DMS53 (cell line): ENCODE measurements at regions not wholly inside any gene's neighbourhood (a gene's known extent, or its start where the extent isn't known, plus 50 kb on each side); places are given as distances from the start of the nearest gene placed in this dataset.
"Not testable (repeated sequence)": the region's sequence is repeated elsewhere in the genome, so short reads cannot be mapped to it uniquely, and the experiment has no call there.

Experiments
- DNase-seq: peaks from one replicate; lab custom pipeline; 2025; lab: John Stamatoyannopoulos, UW

DNA sequence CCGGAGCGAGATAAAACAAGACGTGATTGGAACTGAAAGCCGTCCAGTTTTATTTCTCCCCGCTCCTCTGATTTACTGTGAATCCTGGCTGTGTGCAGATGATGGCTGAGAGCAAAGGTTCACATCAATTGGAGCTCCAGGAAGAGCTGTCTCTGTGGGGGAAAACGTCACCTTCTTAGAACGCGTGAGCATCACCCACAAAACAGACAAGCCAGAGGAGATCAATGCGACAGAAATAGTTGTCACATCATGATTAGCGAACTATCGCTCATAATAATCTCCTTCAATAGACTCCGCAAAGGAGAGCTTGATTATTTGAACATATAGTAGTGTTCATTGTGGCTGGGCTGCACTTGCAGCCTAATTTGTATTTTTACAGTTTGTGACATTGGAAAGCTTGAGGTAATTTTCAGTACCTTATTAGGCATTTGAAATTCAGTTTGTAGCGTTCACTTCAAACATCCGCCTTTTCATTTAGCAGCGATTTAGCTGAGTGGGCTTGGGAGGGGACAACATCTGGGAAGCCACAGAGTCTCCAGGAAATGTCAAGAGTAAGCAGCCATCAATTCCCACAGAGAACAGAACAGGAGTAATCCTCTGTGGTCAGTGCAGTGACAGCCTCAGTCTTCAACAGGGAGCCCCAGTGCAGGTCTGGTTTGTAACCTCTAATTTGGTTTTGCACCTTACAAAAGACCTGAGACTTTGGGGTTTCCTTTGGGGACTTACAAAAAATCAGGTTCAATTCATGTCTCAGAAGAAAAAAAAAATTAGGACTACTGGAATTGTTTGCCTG is 276.8 kb upstream of the PFKP start:
- no peak for DNase-seq

DNA sequence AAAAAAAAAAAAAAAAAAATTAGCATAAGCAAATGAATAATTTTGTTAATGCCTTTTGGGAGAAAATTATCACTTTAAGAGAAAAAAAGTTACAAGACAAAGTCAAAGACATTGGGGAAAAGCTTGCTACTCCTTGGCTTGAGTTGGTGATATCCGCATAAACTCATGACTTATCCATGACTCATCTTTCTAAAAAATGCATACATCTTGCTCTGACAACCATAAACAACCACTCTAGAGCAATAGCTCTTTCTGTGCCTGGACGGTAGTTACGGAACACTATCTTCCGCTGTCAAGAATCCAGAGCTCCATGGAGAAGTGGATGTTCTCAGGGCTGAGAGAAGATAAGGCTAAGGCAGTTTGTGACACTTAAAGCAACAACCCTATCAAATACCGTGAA is 281.1 kb upstream of the PFKP start:
- DNase-seq: no peak

DNA sequence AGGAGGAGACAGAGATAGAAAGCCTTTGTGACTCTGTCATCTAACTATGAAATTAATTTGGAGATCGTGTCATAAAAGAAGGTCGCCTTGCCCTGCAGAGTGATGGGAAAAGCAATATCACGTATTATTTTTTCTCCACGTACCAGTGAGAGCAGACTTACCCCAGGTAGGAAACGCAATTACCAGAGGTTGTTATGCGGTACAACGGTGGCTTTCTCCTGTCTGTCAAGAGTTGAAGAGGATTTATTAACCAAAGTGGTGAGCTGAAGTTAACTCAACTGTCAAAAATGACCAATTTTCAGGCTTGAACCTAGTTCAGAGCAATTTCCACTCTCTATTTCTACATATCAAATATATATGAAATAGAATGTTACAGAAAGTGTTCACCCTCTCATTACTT is 282.6 kb upstream of the PFKP start:
- DNase-seq: no peak

DNA sequence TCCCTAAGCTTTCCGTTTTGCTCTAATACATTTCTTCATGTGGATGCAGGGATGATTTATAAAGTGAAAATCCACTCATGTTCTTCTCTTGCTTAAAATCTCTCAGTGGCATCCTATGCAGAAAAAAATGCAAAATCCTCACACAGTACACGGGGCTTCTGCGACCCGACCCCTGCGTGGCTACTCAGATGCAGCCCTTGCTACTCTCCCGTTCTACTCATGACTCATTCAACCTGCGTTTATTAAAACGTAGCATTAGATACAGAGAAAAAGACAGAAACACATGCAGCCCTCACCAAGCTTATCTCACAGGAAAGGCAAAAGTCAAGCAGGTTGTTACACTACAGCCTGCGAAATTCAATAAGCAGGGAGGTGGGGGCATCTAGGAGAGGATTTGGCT is 284.4 kb upstream of the PFKP start:
- DNase-seq: no peak

DNA sequence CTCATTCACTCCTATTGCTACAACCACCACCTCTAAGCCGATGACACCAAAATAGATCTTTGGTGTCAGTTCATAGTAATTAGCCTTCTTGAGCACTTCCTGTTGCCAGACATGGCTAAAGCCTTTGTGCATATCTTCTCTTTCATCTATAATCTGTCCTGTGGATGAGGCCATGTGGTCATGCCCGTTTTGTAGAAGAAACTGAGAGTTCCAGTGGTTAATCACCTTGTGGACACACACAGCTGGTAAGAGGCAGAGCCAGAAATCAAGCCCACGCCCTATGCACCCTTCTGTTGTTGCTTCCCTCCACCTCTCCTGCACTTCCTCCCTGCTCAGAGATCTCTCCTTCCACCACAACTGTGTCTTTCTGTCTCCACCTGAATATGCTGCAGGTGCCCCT is 285.1 kb upstream of the PFKP start:
- DNase-seq: no peak

DNA sequence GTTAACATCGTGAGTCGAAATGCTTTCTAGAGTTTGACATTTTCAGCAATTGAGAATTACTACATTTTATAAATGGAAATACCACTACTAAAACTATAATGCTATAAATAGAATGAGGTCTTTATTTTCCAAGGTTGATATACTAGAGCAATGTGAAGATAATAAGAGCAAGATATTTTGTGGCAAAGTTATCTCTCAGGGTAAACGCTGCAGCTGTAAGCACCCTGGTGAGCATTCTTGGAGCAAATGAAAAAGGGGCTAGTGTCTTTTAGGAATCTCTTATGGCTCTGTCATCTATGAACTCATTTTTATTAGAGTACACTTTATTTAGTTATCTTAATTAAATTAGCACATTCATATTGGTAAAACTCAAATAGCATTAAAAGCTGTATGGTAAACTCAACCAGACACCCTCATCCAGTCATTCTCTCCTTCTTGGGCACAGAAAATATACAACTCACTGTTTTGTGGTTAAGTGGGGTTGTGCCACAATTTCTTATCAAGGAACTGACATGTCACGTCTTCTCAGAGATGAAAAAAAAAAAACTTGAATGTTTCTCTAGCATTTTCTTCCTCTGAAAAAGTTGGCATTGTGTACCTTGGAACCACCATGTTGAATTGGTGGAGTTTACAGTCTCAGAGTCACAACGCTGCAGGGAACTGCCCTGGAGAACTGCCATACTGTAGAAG is 289.5 kb upstream of the PFKP start:
- DNase-seq: no peak

DNA sequence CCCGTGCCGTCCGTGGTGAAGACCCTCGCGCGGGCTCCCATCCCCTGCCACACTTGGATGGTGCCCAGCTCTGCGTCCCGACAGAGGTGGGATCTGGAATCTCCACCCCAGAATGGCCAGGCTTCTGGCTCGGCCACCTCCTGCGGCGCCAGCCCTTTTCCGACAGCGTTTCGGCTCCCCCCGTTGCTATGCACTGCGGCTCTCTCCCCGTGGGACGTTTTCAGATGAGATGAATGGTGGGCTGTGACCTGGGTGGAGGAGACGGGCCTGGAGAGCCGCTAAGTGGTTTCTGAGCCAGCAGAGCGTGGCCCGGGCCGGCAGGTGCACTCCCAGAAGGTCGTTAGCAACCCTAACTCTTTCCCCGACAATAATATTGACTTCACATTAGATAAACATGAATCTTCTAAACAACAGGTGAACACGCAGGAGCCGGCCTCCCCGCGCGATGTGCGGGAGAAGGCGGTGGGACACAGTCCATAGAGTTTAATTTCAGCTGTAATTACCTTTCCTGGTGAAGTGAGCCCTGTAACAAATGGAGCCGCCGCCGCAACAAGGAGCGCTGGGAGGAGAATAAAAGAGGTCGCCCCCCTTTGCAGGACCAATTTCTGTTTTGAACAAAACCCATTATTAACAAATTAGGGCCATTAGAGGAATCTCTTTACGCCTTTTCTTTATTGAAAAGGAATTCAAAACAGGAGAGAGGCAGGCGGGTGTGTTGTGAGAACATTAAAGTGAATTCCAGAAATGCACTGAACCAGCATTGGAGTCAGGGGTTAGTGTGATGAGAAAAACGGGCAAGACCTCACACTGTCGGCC is 294.3 kb upstream of the PFKP start:
- peak; percentile 34 for DNase-seq

DNA sequence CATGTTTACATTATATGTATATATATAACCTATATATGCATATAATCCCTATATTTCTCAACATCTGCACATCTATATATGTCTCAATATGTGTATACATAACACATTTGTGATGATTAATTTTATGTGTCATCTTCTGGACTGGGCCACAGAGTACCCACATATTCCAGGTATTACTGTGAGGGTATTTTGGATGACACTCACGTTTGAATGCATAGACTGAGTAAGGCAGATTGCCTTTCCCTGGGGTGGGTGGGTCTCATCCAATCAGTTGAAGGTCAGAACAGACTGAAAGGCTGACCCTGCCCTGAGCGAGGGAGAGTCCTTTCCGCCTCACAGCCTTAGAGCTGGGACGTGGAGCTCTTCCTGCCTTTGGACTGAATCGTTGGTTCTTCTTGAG is 295.2 kb upstream of the PFKP start:
- DNase-seq: no peak

DNA sequence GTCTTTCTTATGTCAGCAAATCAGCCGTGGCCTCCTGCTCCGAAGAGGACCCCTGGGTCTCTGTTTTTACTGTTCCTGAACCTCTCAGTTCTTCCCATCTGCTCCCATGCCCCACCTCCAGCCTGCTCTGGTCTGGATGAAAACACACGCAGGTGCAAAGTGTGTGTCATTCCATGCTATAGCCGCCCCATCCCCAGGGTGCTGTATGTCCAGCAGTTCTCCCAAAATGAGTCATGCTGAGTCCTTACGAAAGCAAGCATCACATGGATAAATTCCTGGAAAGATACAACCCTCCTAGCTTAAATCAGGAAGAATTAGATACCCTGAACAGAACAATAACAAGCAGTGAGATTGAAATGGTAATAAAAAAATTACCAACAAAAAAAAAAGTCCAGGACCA is 300.1 kb upstream of the PFKP start:
- DNase-seq: not testable (repeated sequence)

DNA sequence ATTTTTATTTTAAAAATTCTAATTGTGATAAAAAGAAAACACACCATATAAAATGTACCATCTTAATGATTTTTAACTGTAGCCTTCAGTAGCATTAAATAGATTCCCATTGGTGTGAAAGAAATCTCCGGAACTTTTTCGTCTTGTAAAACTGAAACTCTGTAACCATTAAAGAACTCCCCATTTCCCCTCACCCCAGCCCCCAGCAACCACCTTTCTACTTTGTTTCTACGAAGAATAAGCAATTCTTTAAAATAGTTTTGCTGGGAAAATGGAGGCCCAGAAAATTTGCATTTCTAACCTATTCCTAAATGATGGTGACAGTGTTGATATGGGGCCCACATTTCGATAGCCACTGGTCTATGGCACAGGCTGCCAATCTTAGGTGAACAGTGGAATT is 305.4 kb upstream of the PFKP start:
- no peak for DNase-seq

DNA sequence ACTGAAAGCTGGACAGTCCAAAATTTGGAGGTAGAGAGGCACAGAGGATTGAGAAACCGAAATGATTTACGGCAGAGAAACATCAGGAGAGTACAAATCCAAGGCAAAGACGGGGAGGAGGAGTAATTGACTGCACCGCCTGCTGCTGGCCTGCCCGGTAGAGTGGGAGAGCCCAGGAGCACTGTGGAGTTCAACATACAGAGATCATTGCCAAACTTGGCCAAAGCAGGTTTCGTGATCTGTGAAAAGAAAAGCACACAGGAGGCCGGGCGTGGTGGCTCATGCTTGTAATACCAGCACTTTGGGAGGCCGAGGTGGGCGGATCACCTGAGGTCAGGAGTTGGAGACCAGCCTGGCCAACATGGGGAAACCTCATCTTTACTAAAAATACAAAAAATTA is 306.0 kb upstream of the PFKP start:
- DNase-seq: no peak

DNA sequence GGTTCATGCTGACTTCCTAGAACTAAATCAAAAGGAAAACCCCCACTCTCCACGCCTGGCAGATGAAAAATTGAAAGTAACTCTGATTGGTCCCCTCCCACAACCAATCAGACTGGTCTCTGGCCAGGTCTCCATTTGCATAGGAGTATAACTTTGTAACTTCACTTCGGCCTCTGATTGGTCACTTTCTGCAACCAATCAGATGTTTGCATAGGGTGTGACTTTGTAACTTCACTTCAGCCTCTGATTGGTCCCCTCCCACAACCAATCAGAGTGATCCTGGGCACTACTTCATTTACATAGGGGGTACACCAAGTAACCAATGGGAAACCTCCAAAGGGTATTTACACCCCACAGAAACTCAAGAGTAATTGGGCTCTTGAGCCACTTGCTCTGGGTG is 306.6 kb upstream of the PFKP start:
- DNase-seq: no peak

DNA sequence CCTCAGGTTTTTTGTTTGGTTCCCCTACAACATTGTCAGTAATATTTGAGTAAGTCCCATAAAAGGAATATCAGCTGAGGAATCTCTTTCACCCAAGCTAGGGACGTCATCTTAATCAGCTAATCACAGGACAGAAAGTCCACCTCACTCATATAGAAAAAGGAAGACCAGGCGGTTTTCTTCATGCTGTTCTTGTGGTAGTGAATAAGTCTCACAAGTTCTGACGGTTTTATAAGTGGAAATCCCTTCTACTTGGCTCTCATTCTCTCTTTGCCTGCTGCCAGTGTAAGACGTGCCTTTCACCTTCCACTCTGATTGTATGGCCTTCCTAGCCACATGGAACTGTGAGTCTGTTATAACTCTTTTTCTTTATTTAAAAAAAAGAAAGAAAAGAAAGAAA is 308.1 kb upstream of the PFKP start:
- no peak for DNase-seq

DNA sequence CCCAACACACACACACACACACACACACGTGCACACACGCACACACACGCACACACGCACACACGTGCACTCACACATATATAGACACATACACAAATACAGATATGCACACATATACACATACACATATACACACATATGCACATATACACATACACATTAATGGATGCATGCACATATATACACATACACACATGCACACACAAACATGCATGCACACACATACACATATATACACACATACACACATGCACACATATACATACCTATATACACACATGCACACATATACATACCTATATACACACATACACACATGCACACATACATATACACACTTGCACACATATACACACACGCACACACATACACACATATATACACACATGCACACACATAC is 312.4 kb upstream of the PFKP start:
- DNase-seq: no peak

DNA sequence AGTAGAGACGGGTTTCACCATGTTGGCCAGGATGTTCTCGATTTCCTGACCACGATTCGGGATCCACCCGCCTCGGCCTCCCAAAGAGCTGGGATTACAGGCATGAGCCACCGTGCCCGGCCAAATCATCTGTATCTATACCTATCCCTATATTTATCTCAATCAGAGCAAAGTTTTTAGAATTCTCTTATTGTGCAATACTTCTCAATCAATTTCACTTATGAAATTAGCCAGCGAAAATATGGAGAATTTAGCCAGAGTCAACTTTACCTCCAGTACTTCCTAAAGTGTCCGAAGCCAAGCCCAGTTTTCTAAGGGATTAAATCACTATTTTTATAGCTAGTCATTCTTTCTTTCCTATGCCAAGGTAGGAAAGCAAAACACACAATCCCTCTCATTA is 319.1 kb upstream of the PFKP start:
- DNase-seq: no peak

DNA sequence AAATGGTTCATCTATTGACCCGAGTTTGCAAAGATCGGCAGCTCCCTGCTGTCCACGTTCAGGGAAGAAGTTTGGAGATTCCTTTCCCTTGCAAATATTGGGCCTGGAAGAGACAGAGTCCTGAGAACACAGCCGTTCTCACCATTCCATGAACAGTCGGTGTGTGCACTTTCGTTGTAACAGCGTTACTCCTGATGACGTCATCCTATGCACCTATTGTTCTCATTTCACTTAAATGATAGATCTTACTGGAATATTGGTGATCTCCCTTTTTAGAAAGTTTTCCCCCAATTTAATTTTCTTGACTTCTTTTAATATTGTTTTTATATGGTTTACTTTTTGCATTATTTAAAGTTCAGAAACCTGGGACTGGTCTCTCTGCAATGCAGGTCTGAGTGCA is 320.7 kb upstream of the PFKP start:
- DNase-seq: no peak

DNA sequence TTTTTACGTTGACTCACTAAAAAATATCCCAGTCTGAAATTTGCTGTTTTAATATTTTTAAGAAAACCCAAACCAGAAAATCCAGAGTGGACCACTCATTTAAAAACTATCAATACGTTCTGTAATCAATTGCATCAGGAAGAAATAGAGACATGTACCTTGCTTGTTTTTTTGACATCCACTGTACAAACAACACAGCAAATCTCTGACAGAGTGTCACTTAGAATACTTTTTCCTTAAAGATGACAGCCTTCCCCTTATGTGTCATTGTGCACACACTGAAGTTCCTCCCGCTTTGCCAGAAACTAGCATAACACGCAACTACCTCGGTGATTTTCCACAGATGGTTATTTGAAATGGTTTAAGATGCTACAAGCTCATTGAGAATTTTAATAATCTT is 321.7 kb upstream of the PFKP start:
- no peak for DNase-seq

DNA sequence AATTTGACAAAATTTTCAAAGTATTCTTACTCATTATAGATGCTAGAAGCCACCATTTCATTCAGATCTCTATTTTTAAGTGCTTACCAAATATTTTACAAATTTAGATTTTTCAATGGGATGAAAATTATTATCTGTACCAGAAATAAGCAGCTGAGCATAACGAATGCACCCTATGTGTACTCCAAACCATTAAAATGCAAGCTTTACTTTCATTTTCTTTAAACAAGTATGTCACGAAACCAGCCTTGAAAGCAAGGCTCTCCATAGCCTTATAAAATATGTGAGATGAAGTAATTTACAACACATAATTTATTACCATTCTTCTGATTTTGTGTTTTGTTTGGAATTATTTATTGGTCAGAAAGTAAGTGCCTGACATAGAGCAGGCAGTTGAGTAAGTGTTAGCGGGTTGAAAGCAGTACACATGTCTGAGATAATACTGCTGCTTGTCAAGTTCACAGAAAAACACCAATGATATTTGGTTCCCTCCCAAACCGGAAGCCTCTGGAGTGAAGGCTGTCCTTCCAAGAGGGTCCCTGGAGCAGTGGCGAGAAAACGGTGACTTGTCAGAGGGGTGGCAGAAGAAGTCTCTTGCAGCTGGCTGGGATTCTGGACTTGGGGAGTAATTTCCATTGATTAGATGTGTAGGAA is 322.7 kb upstream of the PFKP start:
- no peak for DNase-seq

DNA sequence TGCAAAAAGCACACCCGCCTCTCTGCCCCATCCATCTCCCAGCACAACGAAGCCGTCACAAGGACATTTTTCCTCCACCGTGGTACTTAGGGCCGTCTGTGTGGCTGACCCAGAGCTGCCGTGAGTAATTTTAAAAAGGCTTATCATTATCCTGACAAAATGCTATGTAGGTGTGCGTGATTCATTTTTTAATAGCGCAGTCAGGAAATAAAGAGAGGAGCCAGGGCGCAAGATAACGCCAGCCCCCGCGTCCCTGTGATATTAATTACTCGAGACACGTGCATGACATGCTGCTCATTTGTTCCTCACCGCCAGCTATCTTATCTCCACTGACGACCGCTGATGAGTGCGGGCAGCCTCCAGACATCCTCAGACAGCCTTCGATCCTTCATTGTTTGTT is 332.7 kb upstream of the PFKP start:
- DNase-seq: no peak

DNA sequence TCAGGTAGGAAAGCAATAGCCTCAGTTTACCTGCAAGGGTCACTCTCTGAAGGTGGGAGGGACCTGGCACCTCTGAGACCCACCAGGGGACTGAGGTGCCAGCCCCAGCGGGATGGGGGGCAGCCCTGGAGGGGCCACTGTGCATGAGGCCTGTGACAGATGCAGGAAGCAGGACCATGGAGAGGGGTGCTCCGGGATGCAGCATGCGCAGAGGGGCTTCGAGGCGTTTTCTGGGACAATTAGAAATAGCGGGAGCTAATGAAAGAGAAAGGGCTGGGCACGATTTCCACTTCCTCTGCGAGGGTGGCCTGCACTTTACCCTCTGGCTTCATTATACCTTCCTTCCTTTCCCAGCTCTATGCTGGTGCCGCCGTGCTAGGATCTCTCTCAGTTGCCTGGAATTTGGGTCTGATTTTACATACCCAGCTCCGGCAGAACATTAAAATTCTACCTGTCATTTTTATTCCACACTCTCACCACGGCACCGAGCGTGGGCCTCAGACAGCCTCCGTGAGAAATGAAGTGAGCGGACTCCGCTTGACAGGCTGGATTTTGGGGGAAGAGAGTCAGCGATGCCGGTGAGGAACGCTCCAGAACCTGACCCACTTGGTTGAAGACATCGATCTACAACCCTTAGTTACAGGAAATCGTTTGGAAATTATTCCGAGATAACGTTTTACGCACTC is 333.9 kb upstream of the PFKP start:
- DNase-seq: no peak

DNA sequence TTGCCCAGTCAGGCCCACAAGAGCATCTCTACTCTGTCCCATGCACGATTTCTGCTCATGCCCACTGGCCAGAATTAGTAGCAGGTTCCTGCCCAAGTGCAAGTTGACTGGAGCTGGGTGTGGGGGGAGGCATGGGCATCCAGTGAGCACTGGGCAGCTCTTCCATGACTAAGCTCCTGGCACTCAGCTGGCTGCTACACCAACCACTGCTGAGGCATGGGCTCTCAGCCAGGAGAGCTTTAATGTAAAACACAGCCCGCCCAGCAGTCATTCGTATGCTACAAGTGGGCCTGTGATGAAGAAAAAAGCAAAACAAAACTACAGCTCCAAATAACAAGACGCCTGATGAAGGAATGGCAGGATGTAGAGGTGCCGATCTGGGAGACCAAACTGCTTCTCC is 335.4 kb upstream of the PFKP start:
- no peak for DNase-seq

DNA sequence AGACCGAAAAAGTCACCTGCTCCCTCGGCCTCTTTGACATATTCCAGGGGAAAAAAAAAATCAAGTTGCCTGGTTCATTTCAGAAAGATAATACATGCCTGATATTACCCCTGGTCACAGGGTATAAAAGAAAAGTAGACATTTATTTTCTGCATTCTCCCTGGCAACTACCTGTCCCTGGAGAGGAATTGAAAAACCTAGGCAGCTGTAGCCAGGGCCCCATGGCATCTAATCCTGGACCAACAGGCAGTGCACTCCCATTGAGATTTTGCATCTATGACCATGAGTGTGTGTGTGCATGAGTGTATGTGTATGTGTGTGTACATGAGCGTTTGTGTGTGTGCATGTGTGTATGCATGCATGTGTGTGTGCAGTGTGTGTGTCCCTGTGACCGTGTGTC is 338.2 kb upstream of the PFKP start:
- no peak for DNase-seq
